ENCODE measurements at regions not wholly inside any gene's neighbourhood (a gene's known extent, or its start where the extent isn't known, plus 50 kb on each side); places are given as distances from the start of the nearest gene placed in this dataset.

DNA sequence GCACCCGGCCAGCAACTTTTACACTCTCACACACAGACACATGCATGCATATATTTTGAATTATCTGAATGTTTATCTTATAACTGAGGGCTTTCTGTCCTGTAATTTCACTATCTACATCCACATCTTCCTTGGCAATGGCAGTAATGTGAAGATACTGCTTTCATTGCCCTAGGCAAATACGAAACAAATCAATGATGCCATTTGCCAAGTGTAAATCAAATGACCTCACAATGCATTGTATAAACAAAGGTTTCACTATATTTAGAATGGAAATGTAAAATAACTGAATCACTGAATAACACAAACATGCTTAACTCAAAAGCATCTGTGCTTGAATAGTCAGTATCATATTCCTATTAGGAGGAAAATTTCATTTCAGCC is 455.6 kb downstream of the TBL1XR1 start:
- Histone ChIP-seq H3K36me3 (ENCODE audit: control insufficient read depth in 2 of 2, insufficient read depth in 2 of 2, low read length in 2 of 2) (no peaks in the 10 kb centered on the region), H3K9ac (ENCODE audit: low read depth in 1 of 2, low read length in 2 of 2) (no peak overlapping the region), H3K4me1 (ENCODE audit: control insufficient read depth in 2 of 2, insufficient read depth in 2 of 2, low read length in 2 of 2) (peaks cover 0 to 3% of the 10 kb centered on the region in 2 donors), H3K9me3 (ENCODE audit: control insufficient read depth in 2 of 2, low read length in 2 of 2) (no peaks in the 10 kb centered on the region), H3K4me3 (ENCODE audit: low read length in 2 of 2) (no peak overlapping the region), H3K27ac (ENCODE audit: low read depth in 2 of 2, low read length in 2 of 2) (no peak overlapping the region), H3K27me3 (ENCODE audit: control insufficient read depth in 2 of 2, insufficient read depth in 2 of 2, low read length in 2 of 2) (no peaks in the 10 kb centered on the region)

DNA sequence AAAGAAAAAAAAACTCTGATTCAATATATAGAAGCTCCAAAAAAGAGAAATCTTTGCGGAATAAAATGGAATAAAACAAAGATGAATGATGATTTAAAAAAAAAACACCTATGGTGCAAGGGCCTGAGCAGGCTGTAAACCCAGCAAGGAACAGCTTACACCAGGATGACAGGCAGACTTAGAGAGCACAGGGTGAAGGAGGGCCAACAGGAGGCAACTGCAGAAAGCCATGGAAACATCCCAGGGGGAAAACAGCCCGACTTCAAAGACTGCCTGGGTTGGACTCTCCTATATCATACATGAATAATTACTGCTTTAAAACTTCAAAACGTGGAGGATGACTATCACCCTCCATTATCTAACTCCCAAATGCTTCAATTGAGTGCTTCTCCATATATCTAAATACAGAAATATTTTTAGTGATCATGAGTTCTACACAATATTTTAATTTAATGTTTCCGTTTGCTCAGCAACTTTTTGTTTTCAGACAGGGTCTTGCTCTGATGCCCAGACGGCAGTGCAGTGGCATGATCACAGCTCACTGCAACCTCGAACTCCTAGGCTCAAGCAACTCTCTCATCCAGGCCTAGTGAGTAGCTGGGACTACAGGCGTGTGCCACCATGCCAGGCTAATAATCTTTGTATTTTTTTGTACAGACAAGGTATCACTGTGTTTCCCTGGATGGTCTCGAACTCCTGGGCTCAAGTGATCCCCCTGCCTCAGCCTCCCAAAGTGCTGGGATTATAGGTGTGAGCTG is 456.2 kb downstream of the TBL1XR1 start:
- Histone ChIP-seq H3K27ac (ENCODE audit: low read depth in 2 of 2, low read length in 2 of 2) (no peak overlapping the region), H3K4me1 (ENCODE audit: control insufficient read depth in 2 of 2, insufficient read depth in 2 of 2, low read length in 2 of 2) (peaks cover 0 to 3% of the 10 kb centered on the region in 2 donors), H3K27me3 (ENCODE audit: control insufficient read depth in 2 of 2, insufficient read depth in 2 of 2, low read length in 2 of 2) (no peaks in the 10 kb centered on the region), H3K4me3 (ENCODE audit: low read length in 2 of 2) (no peak overlapping the region), H3K36me3 (ENCODE audit: control insufficient read depth in 2 of 2, insufficient read depth in 2 of 2, low read length in 2 of 2) (no peaks in the 10 kb centered on the region), H3K9ac (ENCODE audit: low read depth in 1 of 2, low read length in 2 of 2) (no peak overlapping the region), H3K9me3 (ENCODE audit: control insufficient read depth in 2 of 2, low read length in 2 of 2) (no peaks in the 10 kb centered on the region)

- Histone ChIP-seq H3K4me3 (ENCODE audit: low read length in 2 of 2) (no peak overlapping the region), H3K27me3 (ENCODE audit: control insufficient read depth in 2 of 2, insufficient read depth in 2 of 2, low read length in 2 of 2) (no peaks in the 10 kb centered on the region), H3K27ac (ENCODE audit: low read depth in 2 of 2, low read length in 2 of 2) (no peak overlapping the region), H3K9me3 (ENCODE audit: control insufficient read depth in 2 of 2, low read length in 2 of 2) (no peaks in the 10 kb centered on the region), H3K4me1 (ENCODE audit: control insufficient read depth in 2 of 2, insufficient read depth in 2 of 2, low read length in 2 of 2) (peaks cover 0 to 3% of the 10 kb centered on the region in 2 donors), H3K36me3 (ENCODE audit: control insufficient read depth in 2 of 2, insufficient read depth in 2 of 2, low read length in 2 of 2) (no peaks in the 10 kb centered on the region), H3K9ac (ENCODE audit: low read depth in 1 of 2, low read length in 2 of 2) (no peak overlapping the region)
Observed at GRCh38 chr3:176739159-176739558, 458.1 kb downstream of the TBL1XR1 start.

- no peaks in the 10 kb centered on the region for H3K36me3 ChIP-seq (ENCODE audit: control insufficient read depth in 2 of 2, insufficient read depth in 2 of 2, low read length in 2 of 2)
- no peak overlapping the region for H3K27ac ChIP-seq (ENCODE audit: low read depth in 2 of 2, low read length in 2 of 2)
- peaks cover 0 to 3% of the 10 kb centered on the region in 2 donors for H3K4me1 ChIP-seq (ENCODE audit: control insufficient read depth in 2 of 2, insufficient read depth in 2 of 2, low read length in 2 of 2)
- no peaks in the 10 kb centered on the region for H3K27me3 ChIP-seq (ENCODE audit: control insufficient read depth in 2 of 2, insufficient read depth in 2 of 2, low read length in 2 of 2)
- H3K9ac ChIP-seq (ENCODE audit: low read depth in 1 of 2, low read length in 2 of 2), result no peak overlapping the region
- H3K9me3 ChIP-seq (ENCODE audit: control insufficient read depth in 2 of 2, low read length in 2 of 2), result no peaks in the 10 kb centered on the region
- H3K4me3 ChIP-seq (ENCODE audit: low read length in 2 of 2), result no peak overlapping the region
Observed at GRCh38 chr3:176737480-176738110, 459.7 kb downstream of the TBL1XR1 start.

DNA sequence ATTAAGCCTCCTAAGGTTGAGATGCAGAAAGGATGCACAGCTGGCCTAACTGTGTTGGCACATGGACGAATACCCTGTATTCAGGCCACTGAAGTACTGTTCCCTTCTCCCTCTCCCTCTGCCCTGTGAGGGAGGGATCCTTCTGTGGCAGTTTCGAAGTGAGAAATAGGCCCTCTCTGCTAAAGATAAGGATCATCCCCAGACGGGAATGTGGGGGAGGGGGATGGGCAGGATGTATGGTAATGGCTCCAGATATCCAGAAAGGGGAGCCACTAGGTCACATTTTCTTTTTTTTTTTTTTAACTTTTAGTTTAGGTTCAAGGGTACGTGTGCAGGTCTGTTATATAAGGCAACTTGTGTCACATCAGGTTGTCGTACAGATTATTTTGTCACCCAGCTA is 463.1 kb downstream of the TBL1XR1 start:
- no peak overlapping the region for H3K4me3 ChIP-seq (ENCODE audit: low read length in 2 of 2)
- H3K9me3 ChIP-seq (ENCODE audit: control insufficient read depth in 2 of 2, low read length in 2 of 2), result no peaks in the 10 kb centered on the region
- no peak overlapping the region for H3K27ac ChIP-seq (ENCODE audit: low read depth in 2 of 2, low read length in 2 of 2)
- H3K4me1 ChIP-seq (ENCODE audit: control insufficient read depth in 2 of 2, insufficient read depth in 2 of 2, low read length in 2 of 2), result no peaks in the 10 kb centered on the region
- no peaks in the 10 kb centered on the region for H3K27me3 ChIP-seq (ENCODE audit: control insufficient read depth in 2 of 2, insufficient read depth in 2 of 2, low read length in 2 of 2)
- H3K9ac ChIP-seq (ENCODE audit: low read depth in 1 of 2, low read length in 2 of 2), result no peak overlapping the region
- H3K36me3 ChIP-seq (ENCODE audit: control insufficient read depth in 2 of 2, insufficient read depth in 2 of 2, low read length in 2 of 2), result no peaks in the 10 kb centered on the region

DNA sequence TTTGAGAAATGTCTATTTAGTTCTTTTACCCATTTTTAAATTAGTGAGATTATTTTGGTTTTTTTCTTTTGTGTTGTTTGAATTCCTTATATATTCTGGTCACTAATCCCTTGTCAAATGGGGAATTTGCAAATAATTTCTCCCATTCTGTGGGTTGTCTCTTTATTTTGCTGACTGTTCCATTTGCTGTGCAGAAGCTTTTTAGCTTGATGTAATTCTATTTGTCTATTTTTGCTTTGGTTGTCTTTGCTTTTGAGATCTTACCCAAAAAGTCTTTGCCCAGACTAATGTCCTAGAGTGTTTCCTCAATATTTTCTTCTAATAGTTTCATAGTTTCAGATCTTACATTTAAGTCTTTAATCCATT is 472.9 kb downstream of the TBL1XR1 start:
- Histone ChIP-seq H3K9ac (ENCODE audit: low read depth in 1 of 2, low read length in 2 of 2) (no peak overlapping the region), H3K36me3 (ENCODE audit: control insufficient read depth in 2 of 2, insufficient read depth in 2 of 2, low read length in 2 of 2) (no peaks in the 10 kb centered on the region), H3K27ac (ENCODE audit: low read depth in 2 of 2, low read length in 2 of 2) (no peak overlapping the region), H3K9me3 (ENCODE audit: control insufficient read depth in 2 of 2, low read length in 2 of 2) (no peaks in the 10 kb centered on the region), H3K27me3 (ENCODE audit: control insufficient read depth in 2 of 2, insufficient read depth in 2 of 2, low read length in 2 of 2) (no peaks in the 10 kb centered on the region), H3K4me1 (ENCODE audit: control insufficient read depth in 2 of 2, insufficient read depth in 2 of 2, low read length in 2 of 2) (no peaks in the 10 kb centered on the region), H3K4me3 (ENCODE audit: low read length in 2 of 2) (no peak overlapping the region)

DNA sequence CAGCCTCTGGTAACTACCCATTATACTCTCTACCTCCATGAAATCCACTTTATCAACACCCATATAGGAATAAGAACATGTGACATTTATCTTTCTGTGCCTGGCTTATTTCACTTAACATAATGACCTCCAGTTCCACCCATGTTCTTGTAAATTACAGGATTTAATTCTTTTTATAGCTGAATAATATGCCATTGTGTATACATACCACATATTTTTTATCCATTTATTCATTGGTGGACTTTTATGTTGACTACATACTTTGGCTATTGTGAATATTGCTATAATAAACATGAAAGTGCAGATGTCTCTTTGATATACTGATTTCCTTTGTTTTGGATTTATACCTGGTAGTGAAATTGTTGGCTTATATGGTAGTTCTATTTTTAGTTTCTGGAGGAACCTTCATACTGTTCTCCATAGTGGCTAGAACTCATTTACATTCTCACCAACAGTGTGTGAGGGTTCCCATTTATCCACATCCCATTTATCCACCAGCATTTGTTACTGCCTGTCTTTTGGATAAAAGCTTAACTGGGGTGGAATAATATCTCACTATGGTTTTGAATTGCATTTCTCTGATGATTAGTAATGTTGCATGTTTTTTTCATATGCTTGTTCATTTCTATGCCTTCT is 473.4 kb downstream of the TBL1XR1 start:
- Histone ChIP-seq H3K36me3 (ENCODE audit: control insufficient read depth in 2 of 2, insufficient read depth in 2 of 2, low read length in 2 of 2) (no peaks in the 10 kb centered on the region), H3K4me3 (ENCODE audit: low read length in 2 of 2) (no peak overlapping the region), H3K9me3 (ENCODE audit: control insufficient read depth in 2 of 2, low read length in 2 of 2) (no peaks in the 10 kb centered on the region), H3K4me1 (ENCODE audit: control insufficient read depth in 2 of 2, insufficient read depth in 2 of 2, low read length in 2 of 2) (no peaks in the 10 kb centered on the region), H3K9ac (ENCODE audit: low read depth in 1 of 2, low read length in 2 of 2) (no peak overlapping the region), H3K27ac (ENCODE audit: low read depth in 2 of 2, low read length in 2 of 2) (no peak overlapping the region), H3K27me3 (ENCODE audit: control insufficient read depth in 2 of 2, insufficient read depth in 2 of 2, low read length in 2 of 2) (no peaks in the 10 kb centered on the region)

GRCh38 chr3:176714034-176714433 is 483.2 kb downstream of the TBL1XR1 start:
- Histone ChIP-seq H3K4me3 (ENCODE audit: low read length in 2 of 2) (no peak overlapping the region), H3K9ac (ENCODE audit: low read depth in 1 of 2, low read length in 2 of 2) (no peak overlapping the region), H3K27ac (ENCODE audit: low read depth in 2 of 2, low read length in 2 of 2) (no peak overlapping the region), H3K4me1 (ENCODE audit: control insufficient read depth in 2 of 2, insufficient read depth in 2 of 2, low read length in 2 of 2) (no peaks in the 10 kb centered on the region), H3K36me3 (ENCODE audit: control insufficient read depth in 2 of 2, insufficient read depth in 2 of 2, low read length in 2 of 2) (no peaks in the 10 kb centered on the region), H3K9me3 (ENCODE audit: control insufficient read depth in 2 of 2, low read length in 2 of 2) (no peaks in the 10 kb centered on the region), H3K27me3 (ENCODE audit: control insufficient read depth in 2 of 2, insufficient read depth in 2 of 2, low read length in 2 of 2) (no peaks in the 10 kb centered on the region)

- H3K27ac ChIP-seq (ENCODE audit: low read depth in 2 of 2, low read length in 2 of 2), result no peak overlapping the region
- H3K4me1 ChIP-seq (ENCODE audit: control insufficient read depth in 2 of 2, insufficient read depth in 2 of 2, low read length in 2 of 2), result no peaks in the 10 kb centered on the region
- H3K9me3 ChIP-seq (ENCODE audit: control insufficient read depth in 2 of 2, low read length in 2 of 2), result no peaks in the 10 kb centered on the region
- H3K27me3 ChIP-seq (ENCODE audit: control insufficient read depth in 2 of 2, insufficient read depth in 2 of 2, low read length in 2 of 2), result no peaks in the 10 kb centered on the region
- H3K4me3 ChIP-seq (ENCODE audit: low read length in 2 of 2), result no peak overlapping the region
- no peaks in the 10 kb centered on the region for H3K36me3 ChIP-seq (ENCODE audit: control insufficient read depth in 2 of 2, insufficient read depth in 2 of 2, low read length in 2 of 2)
- no peak overlapping the region for H3K9ac ChIP-seq (ENCODE audit: low read depth in 1 of 2, low read length in 2 of 2)
Observed at GRCh38 chr3:176712191-176712590, 485.1 kb downstream of the TBL1XR1 start.

- no peaks in the 10 kb centered on the region for H3K27me3 ChIP-seq (ENCODE audit: control insufficient read depth in 2 of 2, insufficient read depth in 2 of 2, low read length in 2 of 2)
- H3K9ac ChIP-seq (ENCODE audit: low read depth in 1 of 2, low read length in 2 of 2), result no peak overlapping the region
- no peak overlapping the region for H3K4me3 ChIP-seq (ENCODE audit: low read length in 2 of 2)
- H3K36me3 ChIP-seq (ENCODE audit: control insufficient read depth in 2 of 2, insufficient read depth in 2 of 2, low read length in 2 of 2), result no peaks in the 10 kb centered on the region
- H3K27ac ChIP-seq (ENCODE audit: low read depth in 2 of 2, low read length in 2 of 2), result no peak overlapping the region
- peaks cover 0 to 2% of the 10 kb centered on the region in 2 donors for H3K9me3 ChIP-seq (ENCODE audit: control insufficient read depth in 2 of 2, low read length in 2 of 2)
- H3K4me1 ChIP-seq (ENCODE audit: control insufficient read depth in 2 of 2, insufficient read depth in 2 of 2, low read length in 2 of 2), result no peaks in the 10 kb centered on the region
Observed at GRCh38 chr3:176699288-176699687, 498.0 kb downstream of the TBL1XR1 start.

All from mucosa of rectum (tissue), 2 donors.